Activated CD4-positive, alpha-beta T cell treated with anti-CD3 and anti-CD28 coated beads, Interleukin-10, Interleukin-2, amounts not matched to agents 100 ng/mL and 50 ng/mL, durations not matched to agents 16 hours and 8 hours (primary cell): ENCODE measurements at regions not wholly inside any gene's neighbourhood (a gene's known extent, or its start where the extent isn't known, plus 50 kb on each side); places are given as distances from the start of the nearest gene placed in this dataset.
"Not testable (repeated sequence)": the region's sequence is repeated elsewhere in the genome, so short reads cannot be mapped to it uniquely, and the experiment has no call there.

Experiments used
- DNase-seq: peaks from one replicate; pipeline ENCODE4 v3.0.0-alpha.2; 2020

- no peak for DNase-seq
Measured at GRCh38 chr2:20499387-20499786, 52.5 kb downstream of the RHOB start.

- DNase-seq: no peak
Measured at GRCh38 chr2:20501974-20502373, 55.1 kb downstream of the RHOB start.

- DNase-seq: not testable (repeated sequence)
Measured at GRCh38 chr2:20502496-20502895, 55.6 kb downstream of the RHOB start.

- DNase-seq: no peak
Measured at GRCh38 chr2:20504174-20504573, 57.3 kb downstream of the RHOB start.

GRCh38 chr2:20506201-20506685, 59.4 kb downstream of the RHOB start:
- no peak for DNase-seq

- peak; percentile 74 for DNase-seq
Measured at GRCh38 chr2:20507166-20507692, 60.4 kb downstream of the RHOB start.

GRCh38 chr2:20507711-20508110, 60.8 kb downstream of the RHOB start:
- DNase-seq: no peak

GRCh38 chr2:20509301-20509769, 62.5 kb downstream of the RHOB start:
- no peak for DNase-seq

- DNase-seq: no peak
Measured at GRCh38 chr2:20509770-20510490, 63.1 kb downstream of the RHOB start.

GRCh38 chr2:20511130-20511529, 64.3 kb downstream of the RHOB start:
- DNase-seq: no peak

- DNase-seq: no peak
Measured at GRCh38 chr2:20512061-20512605, 65.3 kb downstream of the RHOB start.

GRCh38 chr2:20513946-20514345, 67.1 kb downstream of the RHOB start:
- no peak for DNase-seq

GRCh38 chr2:20514596-20515269, 67.9 kb downstream of the RHOB start:
- DNase-seq: no peak

- DNase-seq: no peak
Measured at GRCh38 chr2:20515290-20516220, 68.7 kb downstream of the RHOB start.

- DNase-seq: no peak
Measured at GRCh38 chr2:20516291-20516645, 69.4 kb downstream of the RHOB start.

- DNase-seq: peak; percentile 64
Measured at GRCh38 chr2:20516646-20517341, 69.9 kb downstream of the RHOB start.

GRCh38 chr2:20519309-20519708, 72.4 kb downstream of the RHOB start:
- no peak for DNase-seq

- DNase-seq: no peak
Measured at GRCh38 chr2:20520128-20520527, 73.3 kb downstream of the RHOB start.

- DNase-seq: no peak
Measured at GRCh38 chr2:20521193-20521592, 74.3 kb downstream of the RHOB start.

- DNase-seq: no peak
Measured at GRCh38 chr2:20521682-20522189, 74.9 kb downstream of the RHOB start.

GRCh38 chr2:20523073-20523798, 76.4 kb downstream of the RHOB start:
- no peak for DNase-seq
